ENCODE measurements at regions not wholly inside any gene's neighbourhood (a gene's known extent, or its start where the extent isn't known, plus 50 kb on each side); places are given as distances from the start of the nearest gene placed in this dataset.
A peak's percentile ranks its signal among the peaks of the same experiment; 100 is the strongest.
"Not testable (repeated sequence)": the region's sequence is repeated elsewhere in the genome, so short reads cannot be mapped to it uniquely, and the experiment has no call there.

GRCh38 chr11:45754741-45755140 lies 50.2 kb upstream of the SLC35C1 start:
- no peak for DNase-seq (ENCODE audit: low read depth)

- DNase-seq (ENCODE audit: low read depth) = no peak
These were observed 50.7 kb upstream of the SLC35C1 start for GRCh38 chr11:45754261-45754709.

DNA sequence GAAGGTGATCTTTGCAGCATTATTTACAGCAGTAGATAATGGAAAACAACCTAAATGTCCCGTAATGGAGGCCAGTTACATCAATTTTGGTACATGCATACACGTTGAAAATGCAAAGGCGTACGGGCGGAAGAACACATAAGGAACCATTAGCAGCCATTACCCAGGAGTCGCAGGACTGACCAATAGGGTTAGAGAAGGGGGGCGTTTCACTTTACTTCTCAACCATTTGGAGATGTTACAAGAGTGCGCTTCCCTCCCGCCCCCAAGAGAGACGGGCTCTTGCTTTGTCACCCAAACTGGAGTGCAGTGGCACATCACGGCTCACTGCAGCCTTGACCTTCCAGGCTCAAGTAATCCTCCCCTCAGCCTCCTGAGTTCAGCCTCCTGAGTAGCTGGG lies 52.8 kb upstream of the SLC35C1 start:
- no peak for DNase-seq (ENCODE audit: low read depth)

GRCh38 chr11:45751430-45751829 lies 53.5 kb upstream of the SLC35C1 start:
- no peak for DNase-seq (ENCODE audit: low read depth)

- no peak for DNase-seq (ENCODE audit: low read depth)
These were observed 54.5 kb upstream of the SLC35C1 start for GRCh38 chr11:45750439-45750838.

DNA sequence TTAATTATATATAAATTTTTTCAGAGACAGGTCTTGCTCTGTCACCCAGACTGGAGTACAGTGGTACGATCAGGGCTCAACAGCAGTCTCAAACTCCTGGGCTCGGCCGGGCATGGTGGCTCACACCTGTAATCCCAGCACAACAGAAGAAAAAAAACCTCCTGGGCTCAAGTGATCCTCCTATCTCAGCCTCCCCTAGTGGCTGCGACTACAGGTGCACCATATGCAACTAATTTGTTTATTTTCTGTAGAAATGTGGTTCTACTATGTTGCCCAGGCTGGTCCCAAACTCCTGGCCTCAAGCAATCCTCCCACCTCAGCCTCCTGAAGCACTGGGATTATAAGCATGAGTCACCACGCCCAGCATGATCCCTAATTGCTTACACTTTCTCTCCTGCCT lies 56.1 kb upstream of the SLC35C1 start:
- DNase-seq (ENCODE audit: low read depth) = no peak

DNA sequence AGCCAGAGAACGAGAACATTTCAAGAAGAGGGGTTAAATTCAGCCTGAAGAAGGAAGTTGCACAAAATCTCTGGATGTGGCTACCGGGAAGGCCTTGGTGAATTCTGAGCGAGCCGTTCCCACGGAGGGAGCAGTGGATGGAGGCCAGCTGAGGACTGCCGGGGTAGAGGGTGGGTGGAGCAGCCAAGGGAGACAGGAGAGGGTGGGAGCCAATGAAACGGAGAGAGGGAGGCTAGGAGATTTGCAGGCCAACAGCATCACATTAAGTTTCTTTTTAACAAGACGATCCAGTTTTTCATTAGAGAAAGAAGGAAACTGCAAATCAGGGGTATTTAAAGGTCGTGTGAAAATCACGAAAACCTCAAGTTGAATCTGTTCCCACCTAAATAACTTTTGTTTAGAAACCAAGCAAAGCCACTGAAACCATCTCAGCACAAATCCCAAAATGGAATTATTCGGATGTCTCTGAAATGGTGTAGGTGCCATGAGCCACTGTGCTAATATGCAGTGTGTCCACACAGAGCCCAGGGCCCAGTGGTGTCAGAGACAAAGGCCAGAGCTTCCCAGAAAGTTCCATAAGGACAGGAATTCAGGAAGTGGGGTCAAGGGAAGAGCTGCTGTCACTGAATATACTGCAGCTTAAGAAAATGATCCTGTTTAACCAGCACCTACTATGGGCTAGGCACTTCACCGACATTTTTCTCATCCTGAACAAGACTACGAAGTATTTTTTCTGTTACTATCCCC lies 59.7 kb upstream of the SLC35C1 start:
- no peak for DNase-seq (ENCODE audit: low read depth)

DNA sequence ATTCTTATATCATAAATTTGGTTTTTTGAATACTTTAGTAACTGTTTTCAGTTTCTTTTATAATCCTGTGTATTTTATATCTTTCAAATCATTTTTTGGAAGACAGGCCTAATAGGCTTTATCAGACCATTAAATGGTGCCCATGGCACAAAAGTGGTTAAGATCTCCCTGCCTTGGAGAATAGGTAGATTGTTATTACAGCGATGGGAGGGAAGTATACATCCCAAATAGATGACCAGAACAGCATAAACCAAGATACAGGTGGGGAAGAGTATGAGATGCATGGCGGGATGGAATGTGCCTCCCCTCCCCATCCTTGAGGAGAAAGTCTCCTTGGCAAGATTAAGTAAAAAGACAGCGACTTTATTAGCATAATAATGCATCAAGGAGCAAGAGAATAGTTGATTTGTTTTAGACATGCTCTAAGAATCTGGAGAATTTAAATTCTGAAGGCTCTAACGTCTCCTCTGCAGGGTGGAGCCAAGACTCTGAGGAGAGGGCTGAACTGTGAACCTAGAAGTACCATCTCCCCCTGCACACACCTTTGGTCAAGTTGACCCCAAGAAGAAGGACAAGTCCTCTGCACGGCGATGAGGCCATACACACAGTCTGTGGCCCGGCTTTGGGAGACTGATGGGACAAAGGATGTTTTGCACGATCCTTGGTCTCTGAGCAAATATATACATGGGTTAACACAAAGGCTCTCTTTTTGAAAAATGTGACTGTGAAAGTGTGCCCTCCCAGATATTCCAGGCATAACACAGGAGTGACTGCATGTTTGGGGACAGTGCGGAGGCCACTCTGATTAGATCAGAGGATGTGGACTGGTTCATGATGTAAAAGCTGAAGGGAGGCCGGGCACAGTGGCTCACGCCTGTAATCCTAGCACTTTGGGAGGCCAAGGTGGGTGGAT lies 61.1 kb upstream of the SLC35C1 start:
- no peak for DNase-seq (ENCODE audit: low read depth)

DNA sequence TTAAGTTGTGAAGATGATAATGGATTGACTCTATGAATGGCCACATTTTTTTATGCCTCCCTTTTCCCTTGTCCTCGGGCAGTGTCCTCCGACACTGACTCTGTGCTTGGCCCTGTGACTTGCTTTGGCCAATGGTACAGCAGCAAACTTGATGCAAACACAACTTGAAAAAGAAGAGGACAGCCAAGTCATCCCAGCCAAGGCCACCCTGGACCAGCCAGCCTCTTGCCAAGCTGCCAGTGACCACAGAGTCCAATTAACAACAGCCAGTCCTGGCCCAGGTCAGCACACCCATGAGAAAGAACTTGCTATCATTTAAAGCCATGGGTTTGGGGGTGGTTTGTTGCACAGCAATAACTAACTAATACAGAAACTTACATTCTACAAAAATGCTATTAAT lies 63.4 kb upstream of the SLC35C1 start:
- no peak for DNase-seq (ENCODE audit: low read depth)

GRCh38 chr11:45741032-45741431 lies 63.9 kb upstream of the SLC35C1 start:
- no peak for DNase-seq (ENCODE audit: low read depth)

DNA sequence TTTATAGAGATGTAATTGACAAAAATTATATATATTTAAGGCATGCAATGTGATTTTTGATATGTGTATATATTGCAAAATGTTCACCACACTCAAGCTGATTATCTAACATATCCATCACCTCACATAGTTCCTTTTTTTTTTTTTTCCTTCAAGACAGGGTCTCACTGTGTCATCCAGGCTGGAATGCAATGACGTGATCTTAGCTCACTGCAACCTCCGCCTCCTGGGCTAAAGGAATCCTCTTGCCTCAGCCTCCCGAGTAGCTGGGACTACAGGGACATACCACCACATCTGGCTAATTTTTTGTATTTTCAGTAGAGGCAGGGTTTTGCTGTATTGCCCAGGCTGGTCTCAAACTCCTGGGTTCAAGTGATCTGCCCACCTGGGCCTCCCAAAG lies 65.1 kb upstream of the SLC35C1 start:
- no peak for DNase-seq (ENCODE audit: low read depth)

DNA sequence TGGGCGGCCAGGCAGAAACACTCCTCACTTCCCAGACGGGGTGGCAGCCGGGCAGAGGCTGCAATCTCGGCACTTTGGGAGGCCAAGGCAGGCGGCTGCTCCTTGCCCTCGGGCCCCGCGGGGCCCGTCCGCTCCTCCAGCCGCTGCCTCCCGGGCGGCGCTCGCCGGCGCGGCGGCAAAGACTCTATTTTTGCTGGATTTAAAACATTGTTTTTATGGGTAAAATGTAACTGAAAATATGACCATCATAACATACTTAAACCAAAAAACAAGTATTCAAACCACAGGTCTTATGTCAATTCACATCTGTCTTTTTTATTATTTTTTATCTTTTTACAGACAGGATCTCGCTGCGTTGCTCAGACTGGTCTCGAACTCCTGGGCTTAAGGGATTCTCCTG lies 65.9 kb upstream of the SLC35C1 start:
- DNase-seq (ENCODE audit: low read depth) = not testable (repeated sequence)

DNA sequence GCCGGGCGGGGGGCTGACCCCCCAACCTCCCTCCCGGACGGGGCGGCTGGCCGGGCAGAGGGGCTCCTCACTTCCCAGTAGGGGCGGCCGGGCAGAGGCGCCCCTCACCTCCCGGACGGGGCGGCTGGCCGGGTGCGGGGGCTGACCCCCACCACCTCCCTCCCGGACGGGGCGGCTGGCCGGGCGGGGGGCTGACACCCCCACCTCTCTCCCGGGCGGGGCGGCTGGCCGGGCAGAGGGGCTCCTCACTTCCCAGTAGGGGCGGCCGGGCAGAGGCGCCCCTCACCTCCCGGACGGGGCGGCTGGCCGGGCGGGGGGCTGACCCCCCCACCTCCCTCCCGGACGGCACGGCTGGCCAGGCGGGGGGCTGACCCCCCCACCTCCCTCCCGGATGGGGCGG lies 66.8 kb upstream of the SLC35C1 start:
- DNase-seq (ENCODE audit: low read depth) = not testable (repeated sequence)

GRCh38 chr11:45737056-45737455 lies 67.9 kb upstream of the SLC35C1 start:
- DNase-seq (ENCODE audit: low read depth) = no peak

GRCh38 chr11:45736424-45736823 lies 68.5 kb upstream of the SLC35C1 start:
- DNase-seq (ENCODE audit: low read depth) = no peak

- no peak for DNase-seq (ENCODE audit: low read depth)
These were observed 67.8 kb upstream of the CHST1 start for GRCh38 chr11:45733176-45733575.

GRCh38 chr11:45732343-45732742 lies 66.9 kb upstream of the CHST1 start:
- no peak for DNase-seq (ENCODE audit: low read depth)

DNA sequence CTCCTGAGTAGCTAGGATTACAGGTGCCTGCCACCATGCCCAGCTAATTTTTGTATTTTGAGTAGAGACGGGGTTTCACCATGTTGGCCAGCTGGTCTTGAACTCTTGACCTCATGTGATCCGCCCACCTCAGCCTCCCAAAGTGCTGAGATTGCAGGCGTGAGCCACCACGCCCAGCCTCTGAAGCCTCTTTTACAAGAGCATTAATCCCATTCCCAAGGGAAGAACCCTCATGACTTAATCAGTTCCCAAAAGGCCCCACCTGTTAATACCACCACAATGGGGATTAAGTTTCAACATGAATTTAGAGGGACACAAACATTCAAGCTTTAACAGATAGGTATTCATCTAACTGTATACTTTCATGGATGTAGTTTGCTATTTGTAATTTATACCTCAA lies 65.7 kb upstream of the CHST1 start:
- DNase-seq (ENCODE audit: low read depth) = not testable (repeated sequence)

GRCh38 chr11:45730014-45730413 lies 64.6 kb upstream of the CHST1 start:
- no peak for DNase-seq (ENCODE audit: low read depth)

DNA sequence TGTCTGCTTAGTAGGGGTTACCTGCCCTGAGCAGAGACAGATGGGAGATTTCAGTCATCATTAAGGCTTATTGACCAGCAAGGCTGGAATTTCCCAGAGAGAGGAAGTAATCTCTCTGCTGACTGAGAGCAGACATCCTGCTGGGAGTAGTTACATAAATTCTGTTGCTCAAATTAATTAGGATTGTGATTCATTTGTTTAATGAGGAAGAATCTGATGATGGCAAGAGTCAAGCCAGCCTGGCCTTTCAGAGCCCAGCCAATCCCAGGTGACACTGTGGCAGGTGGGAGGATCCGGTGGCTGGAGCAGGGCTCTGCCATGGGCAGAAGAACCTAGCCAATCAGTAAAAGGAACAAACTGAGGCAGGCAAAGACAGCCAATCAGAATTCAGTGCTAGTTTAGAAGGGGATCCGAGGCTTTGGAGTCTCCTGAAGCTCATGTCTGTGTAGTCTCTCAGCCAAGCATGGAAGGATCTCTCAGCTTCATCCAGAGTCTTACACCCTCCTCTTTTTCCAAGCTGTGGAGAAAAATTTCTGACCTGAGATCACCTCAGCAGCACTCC lies 61.2 kb upstream of the CHST1 start:
- no peak for DNase-seq (ENCODE audit: low read depth)

- DNase-seq (ENCODE audit: low read depth) = peak; percentile 11
These were observed 60.5 kb upstream of the CHST1 start for GRCh38 chr11:45725776-45726492.

DNA sequence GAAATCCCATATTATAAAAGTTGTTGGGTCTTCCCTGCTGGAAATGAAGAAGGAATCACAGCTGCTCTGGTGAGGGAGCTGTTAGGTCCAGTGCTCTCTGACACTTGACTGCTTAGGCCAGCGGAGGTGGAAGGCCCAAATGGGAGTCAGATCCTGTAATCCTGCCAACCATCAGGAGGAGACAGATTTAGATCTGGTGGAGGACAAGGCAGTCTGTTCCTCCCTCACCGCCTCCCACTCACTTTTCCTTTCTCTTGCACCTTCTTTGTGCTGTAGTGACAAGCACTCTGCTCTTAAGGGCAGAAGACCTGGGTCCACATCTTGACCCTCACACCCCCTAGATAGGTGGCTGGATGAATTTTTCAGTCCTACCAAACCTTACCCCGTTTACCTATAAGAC lies 59.7 kb upstream of the CHST1 start:
- DNase-seq (ENCODE audit: low read depth) = no peak

Measured in activated T-cell treated with anti-CD3 and anti-CD28 coated beads for 48 hours (primary cell).